ENCODE measurements at regions not wholly inside any gene's neighbourhood (a gene's known extent, or its start where the extent isn't known, plus 50 kb on each side); places are given as distances from the start of the nearest gene placed in this dataset.

- no peak for TF ChIP-seq E4F1 (CRISPR knock-in tag; IDR thresholded peaks at IDR 0.05; ENCODE audit: borderline replicate concordance)
- TF ChIP-seq SAP30 (IDR thresholded peaks at IDR 0.05; ENCODE audit: borderline replicate concordance, insufficient read depth, low read depth, low read length, poor library complexity, severe bottlenecking) = no peak
- TF ChIP-seq ZNF76 (CRISPR knock-in tag; IDR thresholded peaks at IDR 0.05; ENCODE audit: borderline replicate concordance) = no peak
- TF ChIP-seq ZNF717 (CRISPR knock-in tag; IDR thresholded peaks at IDR 0.05) = no peak
- no peak for TF ChIP-seq NFIC (IDR thresholded peaks at IDR 0.05)
- TF ChIP-seq MAFG (tag; conservative IDR thresholded peaks at IDR 0.05) = peak; percentile 47
- TF ChIP-seq ZNF316 (IDR thresholded peaks at IDR 0.05) = peak; percentile 59
- no peak for TF ChIP-seq ETS1 (conservative IDR thresholded peaks at IDR 0.05; ENCODE audit: control insufficient read depth, low read depth, low read length)
- no peak for TF ChIP-seq ZNF445 (CRISPR knock-in tag; IDR thresholded peaks at IDR 0.05; ENCODE audit: low read depth)
- TF ChIP-seq TCF15 (CRISPR knock-in tag; IDR thresholded peaks at IDR 0.05) = no peak
- TF ChIP-seq ATF7 (IDR thresholded peaks at IDR 0.05) = no peak
- TF ChIP-seq CEBPB (tag; IDR thresholded peaks at IDR 0.05) = peak; percentile 38; the same call in 1 of the 2 replicates
- TF ChIP-seq CHD2 (IDR thresholded peaks at IDR 0.05; ENCODE audit: low read depth, low read length) = no peak
- TF ChIP-seq KDM1A (IDR thresholded peaks at IDR 0.05) = peak in 1 of 2 experiments; percentile 34; a peak in 1 of 4 replicates
- no peak for TF ChIP-seq ARID4B (CRISPR knock-in tag; IDR thresholded peaks at IDR 0.05)
- no peak for TF ChIP-seq ZEB2 (IDR thresholded peaks at IDR 0.05)
- TF ChIP-seq KLF1 (tag; IDR thresholded peaks at IDR 0.05) = no peak
- TF ChIP-seq SPI1 (IDR thresholded peaks at IDR 0.05; ENCODE audit: borderline replicate concordance, low read depth, low read length) = no peak
- TF ChIP-seq RFX5 (IDR thresholded peaks at IDR 0.05; ENCODE audit: low read depth, low read length) = no peak
- TF ChIP-seq GABPA (tag; conservative IDR thresholded peaks at IDR 0.05; ENCODE audit: low read depth) = no peak
- TF ChIP-seq MAFF (IDR thresholded peaks at IDR 0.05; ENCODE audit: low read length) = peak; percentile 9; the same call in 1 of the 2 replicates
Measured at GRCh38 chr1:116322752-116323405, 50.2 kb upstream of the ATP1A1 start (continued).

Measured in K562 (cell line).